Stomach (tissue), 8 donors: ENCODE measurements at regions not wholly inside any gene's neighbourhood (a gene's known extent, or its start where the extent isn't known, plus 50 kb on each side); places are given as distances from the start of the nearest gene placed in this dataset.
"Not testable (repeated sequence)": the region's sequence is repeated elsewhere in the genome, so short reads cannot be mapped to it uniquely, and the experiment has no call there.

Experiments
- DNase-seq, 2 donors: peaks; one replicate each; pipeline versions ENCODE4 v3.0.0 to v3.0.0-alpha.2; 2013 to 2019
- H3K27ac ChIP-seq, 5 donors: fragments of 200-600 bp in 4 of 5; sonication (generic) in 4 of 5; one replicate each; pipeline ENCODE4 v1.5.1; 2013 to 2019; ENCODE audit warnings: mild to moderate bottlenecking in 1 of 5, moderate library complexity in 1 of 5
- H3K27me3 ChIP-seq, 3 donors: fragments of 200-600 bp; sonication (generic); one replicate each; pipeline ENCODE4 v1.5.1; 2017 to 2019; ENCODE audit warnings: mixed run types in 1 of 3
- H3K36me3 ChIP-seq, 4 donors: fragments of 200-600 bp; sonication (generic); 1 replicate in 3 of 4; 2 replicates in 1 of 4; pipeline ENCODE4 v1.5.1; 2016 to 2019
- H3K4me1 ChIP-seq, 4 donors: fragments of 200-600 bp; sonication (generic); one replicate each; pipeline ENCODE4 v1.5.1; 2016 to 2019
- H3K4me3 ChIP-seq, 4 donors: fragments of 200-600 bp; sonication (generic) in 3 of 4; one replicate each; pipeline ENCODE4 v1.5.1; 2016 to 2019; ENCODE audit warnings: mild to moderate bottlenecking in 1 of 4
- H3K9me3 ChIP-seq, 4 donors: fragments of 200-600 bp; sonication (generic); one replicate each; pipeline ENCODE4 v1.5.1; 2016 to 2019
- EP300 ChIP-seq: sonication (generic); formaldehyde crosslinking; IDR thresholded peaks from one replicate; pipeline ENCODE4 v1.6.1; 2017; ENCODE audit warnings: antibody characterized with exemption
- POLR2A ChIP-seq, 4 donors: fragments of 450-650 bp; IDR thresholded peaks; one replicate each; pipeline ENCODE4 v1.6.1; 2016; ENCODE audit warnings: antibody characterized with exemption in 4 of 4, control low read depth in 2 of 4, mild to moderate bottlenecking in 1 of 4, moderate library complexity in 1 of 4
- POLR2AphosphoS5 ChIP-seq, 3 donors: sonication (generic); formaldehyde crosslinking; IDR thresholded peaks; one replicate each; pipeline ENCODE4 v1.6.1; 2016; ENCODE audit warnings: antibody characterized with exemption in 3 of 3
- WGBS, 5 donors: extraction: QIAGEN DNeasy Blood & Tissue Kit in 3 of 5; methylation state at CpG; one replicate each; pipeline versions ENCODE4 v1.1.5 to v1.1.7; 2013 to 2018; 5-methylcytosine and 5-hydroxymethylcytosine counted together
- intact Hi-C: fragments of 100-400 bp; cut with DNase I; formaldehyde crosslinking; loops from one replicate; pipeline ENCODE4 v1.15.1; 2023; ENCODE audit warnings: low total_unique reads
- TF ChIP-seq, protein P1 (sequence below), 7 experiments: fragments of 450-650 bp in 4 of 7; fragments of 200-600 bp in 3 of 7; sonication (generic) in 3 of 7; IDR thresholded peaks; one replicate each; pipeline ENCODE4 v1.5.1; 2016 to 2019; ENCODE audit warnings: antibody characterized with exemption in 7 of 7, control low read depth in 2 of 7, mild to moderate bottlenecking in 1 of 7
- donor health status: healthy with polysubstance abuse.
- donor health status: Bipolar disorder and iron deficiency.
- donor health status: healthy.

DNA sequence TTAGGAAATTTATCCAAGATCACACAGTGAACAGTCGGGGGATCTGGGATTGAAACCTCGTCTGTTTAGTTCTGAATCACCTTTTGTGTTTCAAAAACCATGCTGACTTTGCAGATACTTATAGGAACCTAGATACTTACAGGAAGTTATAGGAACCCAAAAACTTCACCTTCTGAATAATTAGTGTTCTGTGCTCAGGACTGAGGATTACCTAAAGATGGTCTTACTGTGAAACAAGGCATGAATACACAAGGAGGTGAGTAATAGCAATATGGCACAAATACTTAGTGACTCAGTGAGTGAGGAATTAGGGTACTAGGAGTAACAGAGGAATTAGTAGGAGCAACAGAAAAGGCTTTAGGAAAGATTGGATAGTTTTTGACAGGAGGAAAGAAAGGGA, 145.5 kb downstream of the LRATD1 start:
- WGBS, 5 donors: 79 to 86% (median 83%) methylated on average over 2 of the region's 2 CpGs
- H3K4me1 ChIP-seq: no peaks in the 10 kb centered on the region
- no peaks in the 10 kb centered on the region for H3K36me3 ChIP-seq
- H3K9me3 ChIP-seq: peaks cover 0 to 6% (median 3%) of the 10 kb centered on the region in 4 donors
- no peak overlapping the region for H3K27ac ChIP-seq
- intact Hi-C loops: no loop called here
- no peak overlapping the region for H3K4me3 ChIP-seq
- no peaks in the 10 kb centered on the region for H3K27me3 ChIP-seq
- DNase-seq: no peak
- no peak for TF ChIP-seq POLR2AphosphoS5 (IDR thresholded peaks at IDR 0.05)
- TF ChIP-seq, protein P1, sequence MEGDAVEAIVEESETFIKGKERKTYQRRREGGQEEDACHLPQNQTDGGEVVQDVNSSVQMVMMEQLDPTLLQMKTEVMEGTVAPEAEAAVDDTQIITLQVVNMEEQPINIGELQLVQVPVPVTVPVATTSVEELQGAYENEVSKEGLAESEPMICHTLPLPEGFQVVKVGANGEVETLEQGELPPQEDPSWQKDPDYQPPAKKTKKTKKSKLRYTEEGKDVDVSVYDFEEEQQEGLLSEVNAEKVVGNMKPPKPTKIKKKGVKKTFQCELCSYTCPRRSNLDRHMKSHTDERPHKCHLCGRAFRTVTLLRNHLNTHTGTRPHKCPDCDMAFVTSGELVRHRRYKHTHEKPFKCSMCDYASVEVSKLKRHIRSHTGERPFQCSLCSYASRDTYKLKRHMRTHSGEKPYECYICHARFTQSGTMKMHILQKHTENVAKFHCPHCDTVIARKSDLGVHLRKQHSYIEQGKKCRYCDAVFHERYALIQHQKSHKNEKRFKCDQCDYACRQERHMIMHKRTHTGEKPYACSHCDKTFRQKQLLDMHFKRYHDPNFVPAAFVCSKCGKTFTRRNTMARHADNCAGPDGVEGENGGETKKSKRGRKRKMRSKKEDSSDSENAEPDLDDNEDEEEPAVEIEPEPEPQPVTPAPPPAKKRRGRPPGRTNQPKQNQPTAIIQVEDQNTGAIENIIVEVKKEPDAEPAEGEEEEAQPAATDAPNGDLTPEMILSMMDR (IDR thresholded peaks at IDR 0.05): no peak
- TF ChIP-seq EP300: no peak
- no peak for TF ChIP-seq POLR2A (IDR thresholded peaks at IDR 0.05)

DNA sequence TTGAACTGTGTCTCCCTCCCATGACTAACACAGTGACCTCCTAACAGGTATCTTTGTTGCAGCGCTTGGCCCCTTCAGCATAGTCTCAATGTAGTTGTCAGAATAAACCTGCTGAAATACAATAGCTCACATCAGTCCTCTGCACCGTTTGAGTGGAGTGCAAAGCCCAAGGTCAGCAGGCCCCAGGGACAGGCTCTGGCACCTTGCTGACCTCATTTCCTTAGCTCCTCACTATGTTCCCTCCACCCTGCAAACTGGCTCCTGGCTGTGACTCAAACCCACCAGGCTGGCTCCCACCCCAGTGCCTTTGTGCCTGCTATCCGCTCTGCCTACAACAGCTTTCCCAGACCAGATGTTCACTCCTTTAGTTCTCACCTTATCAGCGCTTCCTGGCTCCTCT, 146.7 kb downstream of the LRATD1 start:
- no peaks in the 10 kb centered on the region for H3K27me3 ChIP-seq
- DNase-seq: no peak
- no peaks in the 10 kb centered on the region for H3K4me1 ChIP-seq
- H3K9me3 ChIP-seq: peaks cover 0 to 7% (median 3%) of the 10 kb centered on the region in 4 donors
- H3K36me3 ChIP-seq: no peaks in the 10 kb centered on the region
- intact Hi-C loops: no loop called here
- whole genome bisulfite sequencing, 5 donors: 69 to 76% (median 71%) methylated on average over 4 of the region's 4 CpGs
- H3K4me3 ChIP-seq: no peak overlapping the region
- no peak overlapping the region for H3K27ac ChIP-seq
- no peak for TF ChIP-seq EP300
- TF ChIP-seq, protein P1 (IDR thresholded peaks at IDR 0.05): no peak
- no peak for TF ChIP-seq POLR2A (IDR thresholded peaks at IDR 0.05)

DNA sequence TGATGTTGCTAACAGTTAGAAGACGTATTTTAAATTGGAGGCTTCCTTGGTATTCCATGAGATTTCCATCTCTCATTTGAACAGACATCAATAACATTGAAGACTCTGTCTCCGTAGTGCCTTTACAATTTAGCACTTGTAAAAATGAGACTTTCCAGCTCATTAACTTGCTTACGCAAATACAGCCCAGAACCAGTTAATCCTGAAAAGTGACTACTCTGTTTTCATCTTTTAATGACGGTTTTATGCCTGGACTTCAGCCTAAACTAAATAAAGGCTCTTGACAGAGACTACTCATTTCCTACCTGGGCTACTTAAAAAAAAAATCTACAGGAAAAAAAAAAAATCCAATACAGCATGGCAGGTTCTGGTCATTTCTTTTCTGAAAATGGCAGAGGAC, 148.6 kb downstream of the LRATD1 start:
- TF ChIP-seq POLR2AphosphoS5 (IDR thresholded peaks at IDR 0.05): no peak
- TF ChIP-seq EP300: no peak
- TF ChIP-seq, protein P1 (IDR thresholded peaks at IDR 0.05): no peak
- TF ChIP-seq POLR2A (IDR thresholded peaks at IDR 0.05): no peak
- DNase-seq: no peak
- intact Hi-C loops: no loop called here
- Histone ChIP-seq H3K27me3 (no peaks in the 10 kb centered on the region), H3K27ac (no peak overlapping the region), H3K4me1 (no peaks in the 10 kb centered on the region), H3K4me3 (no peak overlapping the region), H3K36me3 (no peaks in the 10 kb centered on the region), H3K9me3 (peaks cover 0 to 7% (median 3%) of the 10 kb centered on the region in 4 donors)
- 50 to 72% (median 61%) methylated on average over 4 of the region's 4 CpGs for WGBS, 5 donors

DNA sequence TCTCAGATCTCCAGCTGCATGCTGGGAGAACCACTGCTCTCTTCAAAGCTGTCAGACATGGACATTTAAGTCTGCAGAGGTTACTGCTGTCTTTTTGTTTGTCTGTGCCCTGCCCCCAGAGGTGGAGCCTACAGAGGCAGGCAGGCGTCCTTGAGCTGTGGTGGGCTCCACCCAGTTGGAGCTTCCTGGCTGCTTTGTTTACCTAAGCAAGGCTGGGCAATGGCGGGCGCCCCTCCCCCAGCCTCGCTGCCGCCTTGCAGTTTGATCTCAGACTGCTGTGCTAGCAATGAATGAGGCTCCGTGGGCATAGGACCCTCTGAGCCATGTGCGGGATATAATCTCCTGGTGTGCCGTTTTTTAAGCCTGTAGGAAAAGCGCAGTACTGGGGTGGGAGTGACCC, 156.3 kb downstream of the LRATD1 start:
- intact Hi-C loops, H3K4me1 ChIP-seq, H3K36me3 ChIP-seq, DNase-seq, H3K9me3 ChIP-seq, H3K4me3 ChIP-seq, H3K27ac ChIP-seq, H3K27me3 ChIP-seq: not testable (repeated sequence)
- 82 to 93% (median 87%) methylated on average over 8 to 9 of the region's 9 CpGs for WGBS, 5 donors

DNA sequence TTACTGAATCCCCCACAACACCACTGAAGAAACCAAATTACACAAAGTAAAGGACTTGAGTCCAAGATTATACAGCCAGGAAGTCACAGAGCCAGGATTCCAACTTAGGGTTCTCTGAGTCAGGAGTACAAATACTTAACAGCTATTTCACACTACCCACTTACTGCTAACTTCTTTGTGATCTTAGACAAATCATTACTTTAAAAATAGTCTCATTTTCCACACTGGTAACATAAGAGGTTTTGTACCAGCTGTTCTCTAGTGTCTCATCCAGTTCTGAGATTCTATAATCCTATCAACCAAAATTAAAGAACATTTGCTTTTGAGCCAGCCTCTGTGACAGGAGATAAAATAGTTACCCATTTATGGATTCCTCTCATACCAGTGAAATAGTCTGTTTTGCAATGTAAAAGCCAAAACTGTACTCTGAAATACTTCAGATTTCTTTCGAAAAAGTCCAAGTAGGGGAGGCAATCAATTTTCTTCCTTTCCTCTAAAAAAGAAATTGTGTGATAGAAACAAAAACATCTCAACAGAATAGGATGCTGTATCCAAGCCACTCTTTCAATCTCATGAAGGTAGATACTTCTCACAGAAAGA, 157.6 kb downstream of the LRATD1 start:
- 70 to 90% (median 84%) methylated on average over 1 of the region's 1 CpG for WGBS, 5 donors
- H3K27ac ChIP-seq: no peak overlapping the region
- intact Hi-C loops: no loop called here

More for the DNA sequence above, 157.6 kb downstream of the LRATD1 start:
- H3K4me3 ChIP-seq: no peak overlapping the region
- TF ChIP-seq POLR2AphosphoS5 (IDR thresholded peaks at IDR 0.05): no peak
- TF ChIP-seq EP300: no peak
- TF ChIP-seq, protein P1 (IDR thresholded peaks at IDR 0.05): no peak
- TF ChIP-seq POLR2A (IDR thresholded peaks at IDR 0.05): no peak
- H3K4me1 ChIP-seq: no peaks in the 10 kb centered on the region
- H3K36me3 ChIP-seq: no peaks in the 10 kb centered on the region
- H3K27me3 ChIP-seq: no peaks in the 10 kb centered on the region
- no peak for DNase-seq
- H3K9me3 ChIP-seq: peaks cover 0 to 9% (median 4%) of the 10 kb centered on the region in 4 donors
